Islet precursor cell (in vitro differentiated cells): ENCODE measurements at regions not wholly inside any gene's neighbourhood (a gene's known extent, or its start where the extent isn't known, plus 50 kb on each side); places are given as distances from the start of the nearest gene placed in this dataset.
"Not testable (repeated sequence)": the region's sequence is repeated elsewhere in the genome, so short reads cannot be mapped to it uniquely, and the experiment has no call there.

Experiments
- DNase-seq: peaks from one replicate; pipeline ENCODE4 v3.0.0-alpha.2; 2018

GRCh38 chr2:81389203-81389602, 1084.7 kb upstream of the LRRTM1 start:
- no peak for DNase-seq

- no peak for DNase-seq
Observed at GRCh38 chr2:81363800-81364199, 1059.2 kb upstream of the LRRTM1 start.

- not testable (repeated sequence) for DNase-seq
Observed at GRCh38 chr2:81362468-81362867, 1057.9 kb upstream of the LRRTM1 start.

GRCh38 chr2:81355436-81355835, 1050.9 kb upstream of the LRRTM1 start:
- no peak for DNase-seq

GRCh38 chr2:81334046-81334445, 1029.5 kb upstream of the LRRTM1 start:
- no peak for DNase-seq

- no peak for DNase-seq
Observed at GRCh38 chr2:81328968-81329367, 1024.4 kb upstream of the LRRTM1 start.

- DNase-seq, result no peak
Observed at GRCh38 chr2:81327911-81328310, 1023.4 kb upstream of the LRRTM1 start.

GRCh38 chr2:81324046-81324445, 1019.5 kb upstream of the LRRTM1 start:
- DNase-seq, result peak; percentile 67

GRCh38 chr2:81304154-81304830, 999.7 kb upstream of the LRRTM1 start:
- DNase-seq, result peak; percentile 90

- no peak for DNase-seq
Observed at GRCh38 chr2:81303321-81303720, 998.8 kb upstream of the LRRTM1 start.

- no peak for DNase-seq
Observed at GRCh38 chr2:81299841-81300240, 995.3 kb upstream of the LRRTM1 start.

GRCh38 chr2:81290846-81291245, 986.3 kb upstream of the LRRTM1 start:
- DNase-seq, result no peak

GRCh38 chr2:81283081-81283480, 978.5 kb upstream of the LRRTM1 start:
- no peak for DNase-seq

- DNase-seq, result no peak
Observed at GRCh38 chr2:81282151-81282769, 977.7 kb upstream of the LRRTM1 start.

- DNase-seq, result no peak
Observed at GRCh38 chr2:81276595-81276994, 972.0 kb upstream of the LRRTM1 start.

GRCh38 chr2:81266106-81266505, 961.6 kb upstream of the LRRTM1 start:
- peak; percentile 56 for DNase-seq

GRCh38 chr2:81263989-81264388, 959.4 kb upstream of the LRRTM1 start:
- no peak for DNase-seq

- no peak for DNase-seq
Observed at GRCh38 chr2:81260320-81260719, 955.8 kb upstream of the LRRTM1 start.

- DNase-seq, result no peak
Observed at GRCh38 chr2:81250270-81250669, 945.7 kb upstream of the LRRTM1 start.

- DNase-seq, result no peak
Observed at GRCh38 chr2:81249152-81249551, 944.6 kb upstream of the LRRTM1 start.

- no peak for DNase-seq
Observed at GRCh38 chr2:81247648-81248047, 943.1 kb upstream of the LRRTM1 start.

GRCh38 chr2:81242501-81242900, 937.9 kb upstream of the LRRTM1 start:
- DNase-seq, result no peak

GRCh38 chr2:81238462-81238861, 933.9 kb upstream of the LRRTM1 start:
- no peak for DNase-seq

- no peak for DNase-seq
Observed at GRCh38 chr2:81235601-81236000, 931.0 kb upstream of the LRRTM1 start.

GRCh38 chr2:81234711-81235110, 930.2 kb upstream of the LRRTM1 start:
- no peak for DNase-seq
